Thoracic aorta (tissue), 2 donors: ENCODE measurements at regions not wholly inside any gene's neighbourhood (a gene's known extent, or its start where the extent isn't known, plus 50 kb on each side); places are given as distances from the start of the nearest gene placed in this dataset.

Source experiments
- ATAC-seq: fragments of 150-250 bp; one replicate; pipeline ENCODE4 v1.8.0; 2017; ENCODE audit warnings: low read depth; ENCODE audit not compliant: insufficient number of reproducible peaks, low FRiP score
- DNase-seq: peaks from one replicate; pipeline ENCODE4 v3.0.0-alpha.2; 2020; ENCODE audit warnings: low spot score
- H3K27ac ChIP-seq, 2 donors: fragments of 200-600 bp; sonication (generic); 1 replicate in 1 of 2; 2 replicates in 1 of 2; pipeline ENCODE4 v1.5.1; 2016; ENCODE audit warnings: mild to moderate bottlenecking in 2 of 2, moderate library complexity in 2 of 2
- H3K27me3 ChIP-seq: fragments of 200-600 bp; sonication (generic); replicated peaks from 2 replicates; pipeline ENCODE4 v1.6.0; 2016; ENCODE audit warnings: mild to moderate bottlenecking; ENCODE audit not compliant: insufficient read depth
- H3K36me3 ChIP-seq: fragments of 200-600 bp; sonication (generic); one replicate; pipeline ENCODE4 v1.5.1; 2016
- H3K4me1 ChIP-seq, 2 donors: fragments of 200-600 bp; sonication (generic); 1 replicate in 1 of 2; 2 replicates in 1 of 2; pipeline versions ENCODE4 v1.5.1 to v1.6.0; 2016; ENCODE audit warnings: low read depth in 2 of 2, mild to moderate bottlenecking in 1 of 2; ENCODE audit not compliant: control insufficient read depth in 1 of 2
- H3K4me3 ChIP-seq: fragments of 200-600 bp; sonication (generic); 2 replicates; pipeline ENCODE4 v1.5.1; 2016; ENCODE audit warnings: mild to moderate bottlenecking
- H3K9me3 ChIP-seq: fragments of 200-600 bp; sonication (generic); 2 replicates; pipeline ENCODE4 v1.5.1; 2016
- CTCF ChIP-seq: fragments of 200-600 bp; sonication (generic); IDR thresholded peaks from one replicate; pipeline ENCODE4 v1.5.1; 2019; ENCODE audit warnings: antibody characterized with exemption

DNA sequence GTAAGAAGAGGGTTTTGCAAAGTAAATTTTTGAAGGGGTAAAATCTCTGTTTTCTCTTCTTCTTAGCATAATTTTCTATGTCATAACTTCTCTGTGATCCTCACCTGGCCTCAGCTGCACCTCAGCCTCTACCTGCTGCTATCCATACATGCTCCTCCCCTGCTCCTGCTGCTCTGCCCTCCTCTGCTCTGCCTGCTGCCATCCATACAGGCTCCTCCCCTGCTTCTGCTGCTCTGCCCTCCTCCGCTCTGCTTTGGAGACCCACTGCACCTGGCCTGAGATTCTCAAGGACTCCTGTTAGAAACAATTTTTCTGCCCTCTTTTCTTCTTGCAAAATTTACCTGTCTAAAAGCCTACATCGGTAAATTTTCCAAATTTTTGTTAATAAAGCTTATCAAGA is 388.6 kb upstream of the PITX2 start:
- Histone ChIP-seq H3K4me1 (no peaks in the 10 kb centered on the region), H3K27me3 (no peaks in the 10 kb centered on the region), H3K36me3 (no peaks in the 10 kb centered on the region), H3K9me3 (no peaks in the 10 kb centered on the region), H3K4me3 (no peak overlapping the region), H3K27ac (no peak overlapping the region)
- ATAC-seq: no peak
- no peak for DNase-seq
- no peak for TF ChIP-seq CTCF

DNA sequence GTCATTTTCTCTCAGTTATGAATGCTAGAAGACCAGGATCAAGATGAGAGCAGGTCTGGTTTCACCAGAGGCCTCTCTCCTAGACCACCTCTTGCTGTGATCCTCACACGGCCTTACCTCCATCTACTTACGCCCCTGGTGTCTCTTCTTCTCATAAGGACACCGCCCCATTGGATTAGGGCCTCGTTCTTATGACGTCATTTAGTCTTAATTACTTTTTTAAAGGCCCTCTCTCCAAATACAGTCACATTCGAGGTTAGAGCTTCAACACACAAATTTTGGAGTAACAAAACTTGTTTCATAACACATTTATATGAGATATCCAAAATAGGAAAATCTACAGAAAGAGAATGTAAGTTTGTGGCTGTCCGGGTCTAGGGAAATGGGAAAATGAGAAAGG is 391.0 kb upstream of the PITX2 start:
- Histone ChIP-seq H3K36me3 (no peaks in the 10 kb centered on the region), H3K27ac (no peak overlapping the region), H3K9me3 (no peaks in the 10 kb centered on the region), H3K4me3 (no peak overlapping the region), H3K4me1 (no peaks in the 10 kb centered on the region), H3K27me3 (no peaks in the 10 kb centered on the region)
- DNase-seq: no peak
- TF ChIP-seq CTCF: no peak
- no peak for ATAC-seq

DNA sequence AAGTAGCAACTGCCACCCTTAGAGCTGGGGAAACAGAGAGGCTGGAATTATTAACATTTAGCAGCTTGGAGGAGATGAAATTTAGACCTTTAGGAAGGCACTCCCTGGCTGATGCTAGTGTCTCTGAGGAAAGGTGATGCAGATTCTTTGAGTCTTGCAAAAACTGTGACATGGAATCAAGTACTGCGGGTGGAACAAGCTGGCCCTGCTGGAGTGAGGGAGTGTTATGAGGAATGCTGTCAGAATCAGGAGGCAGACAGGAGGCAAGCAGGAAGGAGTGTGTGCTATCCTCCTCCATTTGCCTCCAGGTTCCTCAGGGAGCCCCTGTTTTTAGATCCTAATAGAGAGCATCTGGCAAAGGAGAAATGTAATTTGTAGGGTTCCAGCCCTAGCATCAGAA is 391.7 kb upstream of the PITX2 start:
- Histone ChIP-seq H3K9me3 (no peaks in the 10 kb centered on the region), H3K4me1 (no peaks in the 10 kb centered on the region), H3K27me3 (no peaks in the 10 kb centered on the region), H3K27ac (no peak overlapping the region), H3K4me3 (no peak overlapping the region), H3K36me3 (no peaks in the 10 kb centered on the region)
- DNase-seq (no peak), ATAC-seq (no peak)
- TF ChIP-seq CTCF: no peak

GRCh38 chr4:111016416-111016815 is 393.5 kb upstream of the PITX2 start:
- DNase-seq (no peak), ATAC-seq (no peak)
- Histone ChIP-seq H3K4me3 (no peak overlapping the region), H3K27ac (no peak overlapping the region), H3K36me3 (no peaks in the 10 kb centered on the region), H3K9me3 (no peaks in the 10 kb centered on the region), H3K27me3 (no peaks in the 10 kb centered on the region), H3K4me1 (no peaks in the 10 kb centered on the region)
- TF ChIP-seq CTCF: no peak

- Histone ChIP-seq H3K9me3 (no peaks in the 10 kb centered on the region), H3K27me3 (no peaks in the 10 kb centered on the region), H3K27ac (no peak overlapping the region), H3K36me3 (no peaks in the 10 kb centered on the region), H3K4me3 (no peak overlapping the region), H3K4me1 (no peaks in the 10 kb centered on the region)
- no peak for ATAC-seq
- no peak for TF ChIP-seq CTCF
- DNase-seq: no peak
Observed at GRCh38 chr4:111018216-111018615, 395.3 kb upstream of the PITX2 start.
